Upper lobe of right lung (tissue), 1 donor: ENCODE measurements at regions not wholly inside any gene's neighbourhood (a gene's known extent, or its start where the extent isn't known, plus 50 kb on each side); places are given as distances from the start of the nearest gene placed in this dataset.

ENCODE experiments used
- ATAC-seq: fragments of 200-7000 bp; cut with Tn5 transposase; one replicate; pipeline ENCODE4 v1.9.1; 2020; ENCODE audit warnings: mild to moderate bottlenecking, moderate library complexity
- DNase-seq: peaks from one replicate; pipeline ENCODE4 v3.0.0-alpha.2; 2020
- H3K27ac ChIP-seq: fragments of 200-600 bp; one replicate; pipeline ENCODE4 v1.8.0; 2022
- H3K27me3 ChIP-seq: fragments of 200-600 bp; one replicate; pipeline ENCODE4 v1.8.0; 2022; ENCODE audit warnings: mild to moderate bottlenecking
- H3K36me3 ChIP-seq: fragments of 200-600 bp; one replicate; pipeline ENCODE4 v1.8.0; 2022
- H3K4me1 ChIP-seq: fragments of 200-600 bp; one replicate; pipeline ENCODE4 v1.8.0; 2022
- H3K4me3 ChIP-seq: fragments of 200-600 bp; one replicate; pipeline ENCODE4 v1.8.0; 2022; ENCODE audit warnings: mild to moderate bottlenecking
- H3K9me3 ChIP-seq: fragments of 200-600 bp; one replicate; pipeline ENCODE4 v1.8.0; 2022
- CTCF ChIP-seq: fragments of 200-600 bp; IDR thresholded peaks from one replicate; pipeline ENCODE4 v1.8.0; 2022; ENCODE audit warnings: antibody characterized with exemption
- intact Hi-C: fragments of 100-400 bp; cut with DNase I; formaldehyde crosslinking; loops from one replicate; pipeline ENCODE4 v1.11.0; 2022
- donor health status: DM: no; HTN: yes; CAD: no; lungs with severe emphysema.

DNA sequence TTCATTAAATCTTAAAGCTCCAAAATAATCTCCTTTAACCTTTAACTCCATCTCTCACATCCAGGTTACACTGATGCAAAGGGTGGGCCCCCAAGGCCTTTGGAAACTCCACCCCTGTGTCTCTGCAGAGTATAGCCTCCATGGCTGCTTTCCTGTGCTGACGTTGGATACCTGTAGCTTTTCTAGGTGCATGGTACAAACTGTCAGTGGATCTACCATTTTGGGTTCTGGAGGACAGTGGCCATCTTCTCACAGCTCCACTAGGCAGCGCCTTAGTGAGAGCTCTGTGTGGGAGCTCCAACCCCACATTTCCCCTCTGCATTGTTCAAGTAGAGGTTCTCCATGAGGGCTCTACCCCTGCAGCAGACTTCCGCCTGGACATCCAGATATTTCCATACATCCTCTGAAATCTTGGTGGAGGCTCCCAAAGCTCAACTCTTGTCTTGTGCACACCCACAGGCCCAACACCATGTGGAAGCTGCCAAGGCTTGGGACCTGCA lies 162.2 kb downstream of the RASSF9 start:
- H3K27ac ChIP-seq, result no peak overlapping the region

GRCh38 chr12:85676816-85677749 lies 159.1 kb downstream of the RASSF9 start:
- TF ChIP-seq CTCF, result no peak
- no peaks in the 10 kb centered on the region for H3K27me3 ChIP-seq
- H3K36me3 ChIP-seq, result no peaks in the 10 kb centered on the region
- intact Hi-C loops, result no loop called here
- no peaks in the 10 kb centered on the region for H3K9me3 ChIP-seq
- H3K4me3 ChIP-seq, result no peak overlapping the region
- H3K27ac ChIP-seq, result no peak overlapping the region
- DNase-seq (no peak), ATAC-seq (no peak)
- no peaks in the 10 kb centered on the region for H3K4me1 ChIP-seq

More for the DNA sequence above, 162.2 kb downstream of the RASSF9 start:
- Histone ChIP-seq H3K4me1 (no peaks in the 10 kb centered on the region), H3K36me3 (no peaks in the 10 kb centered on the region), H3K4me3 (no peak overlapping the region), H3K27me3 (no peaks in the 10 kb centered on the region), H3K9me3 (no peaks in the 10 kb centered on the region)
- TF ChIP-seq CTCF, result no peak
- intact Hi-C loops, result no loop called here
- DNase-seq (no peak), ATAC-seq (no peak)

DNA sequence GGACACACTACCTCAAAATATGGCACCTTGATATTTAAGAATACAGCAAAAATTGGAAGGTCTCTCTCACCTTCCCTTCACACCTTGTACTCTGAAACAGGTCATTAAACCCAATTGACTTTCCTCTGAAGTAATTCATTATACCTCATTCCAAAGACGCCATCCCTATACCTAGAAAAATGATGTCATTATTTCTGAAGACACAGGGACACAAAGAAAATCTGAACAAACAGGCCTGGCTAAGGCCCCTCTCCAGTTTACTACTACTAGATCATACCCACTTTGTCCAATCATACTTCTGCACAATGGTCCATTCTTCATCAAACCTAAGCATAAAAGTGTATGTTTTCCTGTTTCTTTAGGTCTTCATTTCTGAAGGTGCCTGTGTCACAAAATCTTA lies 156.9 kb downstream of the RASSF9 start:
- Histone ChIP-seq H3K27ac (no peak overlapping the region), H3K4me1 (no peaks in the 10 kb centered on the region), H3K27me3 (no peaks in the 10 kb centered on the region), H3K9me3 (no peaks in the 10 kb centered on the region), H3K4me3 (no peak overlapping the region), H3K36me3 (no peaks in the 10 kb centered on the region)
- DNase-seq (no peak), ATAC-seq (no peak)
- intact Hi-C loops, result no loop called here
- no peak for TF ChIP-seq CTCF

DNA sequence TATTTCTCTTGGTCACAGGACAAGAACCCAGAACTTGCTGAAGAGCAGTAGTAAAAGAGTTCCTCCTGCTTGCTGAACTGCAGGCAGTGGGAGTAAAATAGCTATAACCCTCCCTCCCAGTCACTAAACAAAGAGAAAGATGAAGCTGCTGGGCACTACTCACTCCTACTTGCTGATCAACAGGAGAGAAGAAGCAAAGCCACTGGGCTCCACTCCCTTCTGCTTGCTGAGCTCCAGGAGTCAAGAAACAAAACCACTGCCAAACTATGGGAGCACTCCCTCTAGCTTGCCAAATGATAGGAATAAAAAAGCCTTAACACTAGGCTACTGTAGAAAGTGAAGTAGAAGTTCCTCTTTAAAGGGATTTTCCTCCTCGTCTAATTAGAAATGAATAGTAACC lies 155.3 kb downstream of the RASSF9 start:
- intact Hi-C loops, result no loop called here
- no peak overlapping the region for H3K27ac ChIP-seq
- ATAC-seq (no peak), DNase-seq (no peak)
- H3K27me3 ChIP-seq, result no peaks in the 10 kb centered on the region
- no peaks in the 10 kb centered on the region for H3K4me1 ChIP-seq
- no peaks in the 10 kb centered on the region for H3K9me3 ChIP-seq
- TF ChIP-seq CTCF, result no peak
- no peaks in the 10 kb centered on the region for H3K36me3 ChIP-seq
- no peak overlapping the region for H3K4me3 ChIP-seq

DNA sequence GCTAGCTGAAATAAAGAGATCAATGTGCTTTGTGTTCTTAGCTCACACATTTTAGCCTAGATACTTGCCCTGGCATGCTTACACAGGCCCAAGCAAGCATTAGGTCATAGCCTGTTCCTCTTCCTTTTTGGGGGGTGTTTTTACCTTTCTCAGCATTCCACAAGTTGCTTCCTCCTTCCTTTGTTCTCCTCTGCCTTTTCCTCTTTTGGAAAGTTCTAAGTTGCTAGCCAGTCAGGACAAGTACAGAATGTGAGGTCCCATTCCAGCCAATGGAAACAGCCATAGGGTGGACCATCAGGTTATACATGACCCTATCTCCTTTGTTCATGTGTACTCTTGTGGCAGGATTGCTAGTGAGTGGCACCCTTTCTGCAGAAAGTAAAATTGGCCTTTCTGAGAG lies 154.9 kb downstream of the RASSF9 start:
- Histone ChIP-seq H3K36me3 (no peaks in the 10 kb centered on the region), H3K27ac (no peak overlapping the region), H3K9me3 (no peaks in the 10 kb centered on the region), H3K27me3 (no peaks in the 10 kb centered on the region), H3K4me3 (no peak overlapping the region), H3K4me1 (no peaks in the 10 kb centered on the region)
- no peak for TF ChIP-seq CTCF
- no peak for DNase-seq
- ATAC-seq, result no peak
- intact Hi-C loops, result no loop called here
